KG1 (cell line): ENCODE measurements at regions not wholly inside any gene's neighbourhood (a gene's known extent, or its start where the extent isn't known, plus 50 kb on each side); places are given as distances from the start of the nearest gene placed in this dataset.

Experiments used
- DNase-seq: peaks from one replicate; lab custom pipeline; 2025; lab: John Stamatoyannopoulos, UW

DNA sequence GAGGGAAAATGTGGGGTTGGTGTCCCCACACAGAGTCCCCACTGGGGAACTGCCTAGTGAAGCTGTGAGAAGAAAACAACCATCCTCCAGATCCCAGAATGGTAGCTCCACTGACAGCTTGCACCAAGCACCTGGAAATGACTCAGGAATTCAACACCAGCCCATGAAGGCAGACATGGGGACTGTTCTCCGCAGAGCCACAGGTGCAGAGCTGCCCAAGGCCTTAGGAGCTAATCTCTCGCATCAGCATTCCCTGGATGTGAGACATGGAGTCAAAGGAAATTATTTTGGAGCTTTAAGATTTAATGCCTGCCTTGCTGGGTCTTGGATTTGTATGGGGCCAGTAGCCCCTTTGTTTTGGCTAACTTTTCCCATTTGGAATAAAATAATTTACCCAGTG, 367.9 kb downstream of the FAM133A start:
- DNase-seq = no peak

DNA sequence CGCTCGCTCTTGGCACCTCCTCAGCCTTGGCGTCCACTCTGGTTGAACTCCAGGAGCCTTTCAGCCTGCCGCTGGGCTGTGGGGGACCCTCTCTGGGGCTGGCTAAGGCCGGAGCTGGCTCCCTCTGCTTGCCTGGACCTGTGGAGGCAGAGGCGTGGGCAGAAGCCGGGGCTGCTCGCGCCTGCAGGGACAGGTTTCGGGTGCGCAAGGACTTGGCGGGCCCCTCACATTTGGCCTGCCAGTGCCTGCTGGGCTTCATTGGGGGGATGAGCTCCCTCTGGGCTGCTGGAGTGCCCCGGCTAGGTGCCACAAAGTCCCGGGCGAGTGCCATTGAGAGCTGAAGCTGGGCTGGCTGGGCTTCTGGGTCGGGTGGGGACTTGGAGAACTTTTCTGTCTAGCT, 371.7 kb downstream of the FAM133A start:
- no peak for DNase-seq

DNA sequence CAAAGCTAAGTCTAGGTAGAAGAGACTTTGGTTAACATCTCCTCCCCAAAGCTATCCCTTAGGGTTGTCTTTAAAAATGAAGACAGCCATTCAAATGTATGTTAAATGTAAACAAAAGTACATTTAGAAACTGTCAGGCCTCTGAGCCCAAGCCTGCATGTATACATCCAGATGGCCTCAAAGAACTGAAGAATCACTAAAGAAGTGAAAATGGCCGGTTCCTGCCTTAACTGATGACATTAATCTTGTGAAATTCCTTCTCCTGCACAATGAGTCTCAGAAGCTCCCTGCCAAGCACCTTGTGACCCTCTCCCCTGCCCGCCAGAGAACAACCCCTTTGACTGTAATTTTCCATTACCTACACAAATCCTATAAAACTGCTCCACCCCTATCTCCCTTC, 377.9 kb downstream of the FAM133A start:
- DNase-seq = no peak

DNA sequence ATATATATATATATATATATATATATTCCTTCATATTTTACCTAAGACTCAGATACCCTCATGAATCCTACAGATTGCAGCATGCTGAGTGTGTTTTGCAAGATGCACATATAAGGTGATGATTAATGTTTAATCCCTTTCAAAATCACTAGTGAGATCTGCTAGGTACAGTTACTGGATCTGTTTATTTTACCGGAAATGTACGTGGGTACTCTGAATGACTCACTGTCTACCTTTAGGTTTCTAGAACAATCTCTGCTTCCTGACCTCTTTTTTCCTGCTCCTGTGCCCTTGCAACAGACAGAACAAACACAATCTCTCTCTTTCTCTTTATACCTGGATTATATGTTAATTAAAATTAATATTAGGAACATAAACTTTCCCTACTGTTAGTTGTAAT, 379.6 kb downstream of the FAM133A start:
- DNase-seq = no peak

DNA sequence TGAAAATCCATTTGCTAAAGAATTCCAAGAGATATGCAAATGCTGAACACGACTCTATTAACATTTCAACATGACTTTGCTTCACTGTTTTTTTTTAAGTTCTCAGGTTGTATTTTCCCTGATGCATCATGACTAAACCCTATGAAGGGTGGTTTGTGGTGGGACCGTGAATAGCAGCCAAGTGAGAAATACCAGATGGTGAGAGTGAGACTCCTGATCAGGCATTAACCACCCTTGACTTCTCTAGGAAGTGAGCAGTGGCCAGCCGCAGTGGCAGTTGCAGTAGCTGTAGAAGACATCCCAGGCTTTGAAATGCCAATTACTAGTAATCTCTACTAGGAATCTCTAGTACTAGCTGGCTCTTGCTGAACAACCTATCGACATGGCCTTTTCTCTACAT, 383.4 kb downstream of the FAM133A start:
- no peak for DNase-seq

DNA sequence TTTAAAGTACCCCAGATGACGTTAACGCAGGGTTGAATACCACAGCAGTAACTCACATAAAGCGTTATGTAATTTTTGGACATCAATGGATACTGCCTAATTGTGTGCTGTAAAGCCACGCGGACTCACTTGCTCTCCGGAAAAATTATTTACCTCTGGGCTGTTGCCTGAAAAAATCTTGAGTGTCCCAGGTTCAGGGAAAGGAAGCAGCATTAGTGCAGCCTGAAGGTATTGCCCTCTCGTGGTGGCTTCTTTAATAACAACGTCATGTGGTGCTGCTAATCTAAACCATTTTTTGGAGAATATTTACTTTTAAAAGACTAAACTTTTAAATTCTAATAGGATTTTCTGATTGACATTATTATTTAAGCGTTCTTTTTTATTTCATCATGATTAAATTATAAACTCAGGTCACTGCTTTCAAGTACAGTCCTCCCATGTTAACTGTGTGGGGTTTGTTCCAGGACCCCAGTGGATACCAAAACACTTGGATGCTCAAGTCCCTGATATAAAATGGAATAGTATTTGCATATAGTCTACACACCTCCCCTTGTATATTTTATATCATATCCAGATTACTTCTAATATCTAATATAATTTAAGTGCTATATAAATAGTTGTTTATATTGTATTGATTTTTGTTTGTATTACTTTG, 384.8 kb downstream of the FAM133A start:
- DNase-seq = no peak

DNA sequence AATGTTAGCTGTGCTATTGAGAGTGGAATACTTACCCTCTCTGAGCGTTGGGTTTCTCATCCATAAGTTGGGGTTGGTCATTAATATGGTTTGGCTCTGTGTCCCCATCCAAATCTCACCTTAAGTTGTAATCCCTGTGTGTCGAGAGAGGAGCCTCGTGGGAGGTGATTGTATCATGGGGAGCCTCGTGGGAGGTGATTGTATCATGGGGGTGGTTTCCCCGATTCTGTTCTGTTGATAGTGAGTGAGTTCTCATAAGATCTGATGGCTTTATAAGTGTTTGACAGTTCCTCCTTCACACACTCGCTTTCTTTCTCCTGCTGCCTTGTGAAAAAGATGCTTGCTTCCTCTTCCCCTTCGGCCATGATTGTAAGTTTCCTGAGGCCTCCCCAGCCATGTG, 391.1 kb downstream of the FAM133A start:
- DNase-seq = no peak

DNA sequence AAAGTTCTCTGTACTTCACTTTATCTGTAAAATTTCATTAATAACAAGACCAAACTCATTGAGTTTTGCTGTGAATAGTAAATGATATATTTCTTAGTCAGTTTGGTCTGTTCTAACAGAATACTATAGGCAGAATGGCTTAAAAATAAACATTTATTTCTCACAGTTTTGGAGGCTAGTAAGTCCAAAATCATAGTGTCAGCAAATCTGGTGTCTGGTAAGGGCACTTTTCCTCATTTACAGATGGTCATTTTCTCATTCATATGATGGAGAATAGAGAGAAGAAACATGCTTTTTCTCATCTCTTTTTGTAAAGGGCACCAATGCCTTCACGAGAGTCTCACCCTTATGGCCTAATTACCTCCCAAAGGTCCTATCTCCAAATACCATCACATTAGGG, 415.1 kb downstream of the FAM133A start:
- DNase-seq = no peak

DNA sequence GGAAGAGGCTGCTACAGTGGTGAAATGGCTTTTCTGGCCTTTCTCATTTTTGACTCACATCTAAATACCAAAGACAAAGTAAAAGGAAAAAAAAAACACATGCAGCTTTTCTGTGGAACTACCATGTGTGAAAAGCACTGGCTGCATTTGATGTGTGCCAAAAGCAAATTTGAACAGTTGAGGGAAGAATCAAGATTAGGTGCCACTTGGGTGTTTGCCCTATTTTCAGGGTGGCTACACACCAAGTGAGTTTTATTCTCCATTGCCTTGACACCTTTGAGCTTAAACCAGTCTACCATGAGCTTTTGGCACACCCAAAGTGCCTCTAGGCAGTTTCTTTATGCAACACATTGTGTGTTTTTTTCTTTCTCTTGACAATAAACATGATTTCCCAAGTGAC, 423.9 kb downstream of the FAM133A start:
- DNase-seq = no peak

DNA sequence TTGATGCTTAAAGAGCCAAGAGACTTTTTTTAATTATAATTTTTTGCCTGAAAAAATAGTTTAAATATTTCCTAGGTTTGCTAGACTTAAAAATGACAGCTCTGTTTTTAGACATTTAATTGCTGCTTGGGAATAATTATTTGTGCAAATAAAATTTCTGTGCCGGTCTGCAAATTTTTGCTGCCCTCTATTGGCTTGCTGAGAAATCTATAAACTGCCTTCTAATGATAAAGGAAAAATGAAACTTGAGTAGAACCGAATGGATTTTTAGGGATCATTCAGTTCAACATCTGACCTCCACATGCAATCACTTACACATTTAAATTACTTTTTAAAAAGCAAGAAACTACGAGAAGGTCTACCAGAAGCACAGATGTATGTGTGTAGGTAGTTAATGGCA, 434.0 kb downstream of the FAM133A start:
- DNase-seq = no peak

DNA sequence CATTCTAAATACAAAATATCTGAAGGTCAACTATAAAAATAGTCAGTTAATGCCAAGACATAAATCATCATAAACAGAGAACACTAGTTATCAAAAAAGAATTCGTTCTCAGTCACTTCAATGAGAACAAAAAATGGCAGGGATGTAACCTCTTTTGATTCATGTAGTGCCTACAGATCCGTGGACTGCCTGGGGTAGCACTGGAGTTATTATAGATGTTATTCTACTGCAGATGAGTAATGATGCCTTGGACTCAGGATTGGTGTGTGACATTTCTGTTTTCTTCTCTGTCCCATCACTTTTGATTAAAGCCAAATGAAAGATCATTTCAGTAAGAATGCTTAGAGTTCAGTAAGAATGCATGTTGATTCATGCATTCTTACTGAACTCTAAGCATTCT, 440.4 kb downstream of the FAM133A start:
- no peak for DNase-seq

DNA sequence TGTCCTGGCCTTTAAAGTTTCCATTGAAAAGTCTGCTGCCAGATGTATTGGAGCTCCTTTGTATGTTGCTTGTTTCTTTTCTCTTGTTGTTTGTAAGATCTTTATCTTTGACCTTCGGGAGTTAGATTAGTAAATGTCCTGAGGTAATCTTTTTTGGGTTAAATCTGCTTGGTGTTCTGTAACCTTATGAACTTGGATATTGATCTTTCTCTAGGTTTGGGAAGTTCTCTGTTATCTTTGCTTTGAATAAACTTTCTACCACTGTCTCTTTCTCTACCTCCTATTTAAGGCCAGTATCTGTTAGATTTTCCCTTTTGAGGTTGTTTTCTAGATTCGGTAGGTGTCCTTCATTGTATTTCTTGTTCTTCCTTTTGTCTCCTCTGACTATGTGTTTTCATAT, 447.8 kb downstream of the FAM133A start:
- DNase-seq = no peak

DNA sequence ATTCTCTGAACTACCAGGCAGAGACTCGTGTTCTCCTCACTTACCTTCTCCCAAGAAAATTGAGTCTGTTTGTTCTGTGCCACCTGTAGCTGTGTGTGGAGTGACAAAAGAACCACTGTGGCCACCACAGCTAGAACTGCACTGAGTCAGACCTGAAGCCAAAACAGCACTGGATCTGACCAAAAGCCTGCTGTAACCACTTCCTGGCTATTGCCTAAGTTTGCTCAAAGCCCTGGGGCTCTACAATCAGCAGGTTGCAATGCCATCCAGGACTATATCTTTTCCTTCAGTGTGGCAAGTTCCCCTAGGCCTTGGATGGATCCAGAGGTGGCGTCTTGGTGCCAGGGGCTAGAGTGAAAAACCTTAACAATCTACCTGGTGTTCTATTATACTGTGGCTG, 449.1 kb downstream of the FAM133A start:
- DNase-seq = no peak

DNA sequence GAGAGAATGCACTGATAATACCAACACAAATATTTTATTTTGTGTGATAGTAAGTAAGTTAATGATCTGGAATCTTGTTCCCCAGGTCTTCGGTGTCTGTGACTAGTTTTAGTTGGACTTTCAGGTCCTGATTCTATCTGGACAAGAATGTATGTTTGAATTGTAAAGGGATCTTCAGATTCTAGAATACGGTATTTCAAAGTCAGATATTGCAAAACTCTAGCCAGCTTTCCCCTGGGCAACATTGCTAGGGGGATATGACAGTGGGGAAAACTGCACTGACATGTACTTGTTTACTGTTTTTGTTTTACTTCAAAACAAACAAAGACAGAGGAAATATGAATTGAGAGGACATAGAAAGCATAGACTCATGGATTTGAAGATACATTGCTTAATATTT, 489.0 kb downstream of the FAM133A start:
- DNase-seq = no peak

DNA sequence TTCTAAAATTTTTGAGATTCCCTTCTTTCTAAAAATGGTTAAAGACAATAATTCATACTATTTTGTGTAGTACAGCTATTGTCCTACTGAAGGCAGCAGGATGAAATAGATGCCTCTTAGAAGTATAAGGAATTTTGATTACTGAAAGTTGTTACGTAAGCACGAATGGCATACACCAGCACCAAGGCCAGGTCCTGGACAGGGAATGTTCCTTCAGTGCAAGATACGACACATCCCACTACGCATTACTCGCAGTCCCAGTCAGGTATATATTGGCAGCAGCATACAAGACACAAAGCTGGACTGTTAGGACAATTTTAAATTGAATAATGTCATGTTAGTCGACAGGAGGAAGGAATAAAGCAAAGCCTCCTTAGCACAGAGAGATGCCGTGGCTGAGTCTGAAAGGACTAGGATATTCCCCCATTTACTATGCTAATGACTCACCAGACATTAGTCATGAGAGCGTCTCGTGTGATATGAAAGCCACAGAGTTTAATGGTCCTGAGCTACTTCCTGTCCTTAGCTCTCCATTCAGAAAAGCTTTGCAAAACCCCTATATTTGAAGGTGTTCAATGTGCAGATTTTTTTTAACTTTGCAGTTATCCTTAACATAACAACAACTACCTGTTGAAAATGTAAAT, 504.3 kb downstream of the FAM133A start:
- no peak for DNase-seq

DNA sequence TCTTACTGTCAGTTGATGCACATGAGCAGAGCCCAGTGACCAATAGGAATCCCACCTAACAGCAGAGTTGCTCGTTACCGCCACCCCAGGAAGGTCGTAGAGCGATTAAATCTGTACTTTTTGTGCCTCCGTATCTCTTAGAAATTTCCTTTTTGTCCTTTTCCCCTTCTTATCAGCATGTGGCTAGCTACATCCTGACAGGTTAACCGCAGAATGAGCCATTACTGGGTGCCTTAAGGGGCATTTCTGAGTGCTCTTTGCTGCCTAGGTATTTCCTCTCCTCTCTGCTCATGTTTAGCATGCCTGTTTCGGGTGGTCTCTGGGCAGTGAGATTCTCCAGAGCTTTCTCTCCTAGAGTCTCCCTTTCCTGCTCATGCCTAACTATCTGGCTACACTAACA, 530.5 kb downstream of the FAM133A start:
- no peak for DNase-seq

DNA sequence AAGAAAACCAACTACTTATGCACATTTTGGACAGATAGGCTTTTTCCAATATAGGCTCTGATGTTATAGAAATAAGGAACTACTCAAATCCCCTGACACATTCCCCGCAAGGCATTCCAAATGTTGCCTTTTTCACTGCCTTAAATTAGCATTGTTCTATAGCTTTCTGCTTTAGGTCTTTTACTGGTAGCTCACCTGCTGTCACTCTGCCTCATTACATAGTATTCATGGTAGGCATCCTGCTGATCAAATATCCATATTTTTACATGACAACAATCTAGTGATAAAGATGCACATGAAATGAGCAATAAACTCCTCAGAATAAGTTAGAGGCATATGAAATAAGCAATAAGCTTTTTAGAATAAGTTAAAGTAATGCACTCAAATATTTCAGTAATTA, 542.7 kb downstream of the FAM133A start:
- DNase-seq = no peak

DNA sequence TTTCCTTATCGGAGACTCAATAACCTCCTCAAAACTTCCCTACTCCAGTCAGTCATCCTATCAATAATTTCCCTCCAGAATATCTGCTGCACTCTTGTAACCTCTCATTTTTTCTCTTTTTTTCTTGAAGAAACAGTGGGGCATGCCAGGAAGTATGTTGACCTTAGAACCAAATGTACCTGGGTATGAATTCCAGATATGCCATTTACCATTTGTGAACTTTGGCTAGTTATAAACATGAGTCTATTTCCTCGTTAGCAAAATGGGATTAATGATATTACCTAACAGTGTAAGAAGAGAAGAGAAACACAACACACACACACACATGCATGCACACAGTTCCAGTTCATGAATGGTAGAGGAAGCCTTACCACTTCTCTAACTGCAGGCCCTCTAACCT, 578.2 kb downstream of the FAM133A start:
- DNase-seq = no peak

DNA sequence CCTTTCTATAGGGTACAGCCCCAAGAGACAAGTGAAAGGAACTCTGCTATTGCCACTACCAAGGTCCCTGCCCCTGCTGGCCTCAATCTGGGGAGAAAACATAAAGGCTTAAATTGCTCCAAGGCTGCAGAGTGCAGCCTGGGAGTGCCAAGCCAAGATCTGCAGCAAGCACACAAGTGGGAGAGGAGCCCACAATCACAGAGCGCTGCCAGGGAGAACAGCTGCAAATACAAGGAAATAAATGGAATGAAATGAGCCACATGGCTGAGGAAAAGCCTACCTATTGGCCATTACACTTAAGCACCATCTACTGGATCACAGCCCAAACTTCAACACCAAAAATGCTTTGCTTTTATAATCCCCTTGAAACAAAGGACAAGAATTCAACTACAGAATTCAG, 582.4 kb downstream of the FAM133A start:
- DNase-seq = no peak

DNA sequence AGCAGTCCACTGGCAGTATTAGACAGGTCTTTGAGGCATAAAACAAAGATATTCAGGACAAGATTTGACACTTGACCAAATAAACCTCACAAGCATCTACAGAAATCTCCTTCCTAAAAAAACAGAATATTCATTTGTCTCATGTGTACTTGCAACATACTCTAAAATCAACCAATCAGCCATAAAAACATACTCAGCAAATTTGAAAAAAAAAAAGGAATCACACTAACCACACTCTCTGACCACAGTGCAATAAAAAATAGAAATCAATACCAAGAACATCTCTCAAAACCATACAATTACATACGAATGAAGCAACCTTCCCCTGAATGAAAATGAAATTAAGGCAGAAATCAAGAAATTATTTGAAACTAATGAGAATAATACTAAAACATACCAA, 591.3 kb downstream of the FAM133A start:
- no peak for DNase-seq

DNA sequence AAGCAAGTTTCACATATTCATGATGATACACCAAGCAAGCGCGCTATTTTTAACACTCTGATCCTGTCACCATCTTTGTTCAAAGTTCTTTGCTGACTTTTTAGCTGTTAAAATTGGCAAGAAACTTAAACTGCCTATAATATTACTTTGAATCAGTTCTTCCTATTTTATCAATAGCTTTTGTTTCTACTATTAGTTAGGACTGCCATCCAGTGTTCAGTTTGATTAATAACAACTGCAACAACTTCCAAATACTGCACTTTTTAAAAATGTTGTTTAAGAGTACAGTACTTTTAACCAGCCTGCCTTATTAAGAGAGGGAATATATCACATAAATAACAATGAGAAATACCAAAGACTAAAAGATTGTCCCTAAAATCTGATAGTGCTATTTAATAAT, 614.3 kb downstream of the FAM133A start:
- no peak for DNase-seq

DNA sequence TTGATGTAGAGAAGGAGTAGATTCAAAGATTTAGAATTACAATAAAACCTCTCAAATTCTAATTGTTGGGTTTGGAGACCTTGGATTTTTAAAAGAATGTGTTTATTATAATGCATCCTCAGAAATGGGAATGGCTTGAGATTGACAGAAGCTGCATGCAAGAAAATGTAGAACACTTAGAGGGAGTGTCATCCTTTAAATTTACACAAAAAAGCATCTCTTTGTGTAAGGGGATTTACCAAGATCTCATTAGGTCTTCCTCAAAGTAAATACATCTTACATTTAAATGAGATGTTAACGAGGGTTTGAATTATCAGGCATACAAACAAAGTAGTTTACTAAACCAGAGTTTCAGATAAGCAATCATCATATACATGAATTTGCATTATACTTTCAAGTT, 615.0 kb downstream of the FAM133A start:
- no peak for DNase-seq

DNA sequence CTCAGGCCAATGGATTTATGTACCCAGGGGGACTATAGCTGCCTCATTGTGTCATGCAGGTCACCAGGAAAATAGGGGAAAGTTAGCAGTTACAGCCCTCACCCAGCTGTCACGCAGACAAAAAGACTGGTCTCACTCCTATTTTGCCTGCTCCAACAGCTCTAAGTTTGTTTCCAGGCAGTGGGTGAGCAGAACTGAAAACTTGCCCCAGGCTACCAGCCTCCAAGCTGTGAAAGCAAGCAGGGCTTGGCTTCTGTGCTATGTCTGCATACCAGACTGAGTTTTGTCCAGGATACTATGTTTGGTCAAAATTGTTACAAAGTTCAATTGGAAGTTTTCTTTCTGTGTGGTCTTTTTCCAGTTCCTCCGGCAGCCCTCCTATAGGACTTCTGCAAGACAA, 628.4 kb downstream of the FAM133A start:
- DNase-seq = no peak

DNA sequence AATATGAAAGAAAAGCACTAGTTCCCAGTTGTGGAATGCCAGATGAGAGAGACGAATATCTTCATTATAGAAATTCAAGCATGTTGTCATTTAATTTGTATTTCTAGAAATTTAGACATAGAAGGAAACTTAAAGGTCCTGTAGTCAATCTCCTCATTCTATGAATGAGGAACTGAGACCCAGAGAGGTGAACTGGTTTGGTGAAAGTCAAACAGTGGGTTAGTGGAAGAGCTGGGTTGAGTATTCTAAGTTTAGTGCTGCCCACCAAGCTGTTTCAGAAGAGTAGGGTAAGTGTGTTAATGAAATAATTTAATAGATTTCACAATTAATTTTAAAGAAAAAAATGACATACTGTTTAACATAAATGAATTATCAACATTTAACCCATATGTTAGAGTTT, 655.2 kb downstream of the FAM133A start:
- no peak for DNase-seq
